GM19395 (cell line): ENCODE measurements at regions not wholly inside any gene's neighbourhood (a gene's known extent, or its start where the extent isn't known, plus 50 kb on each side); places are given as distances from the start of the nearest gene placed in this dataset.
"Not testable (repeated sequence)": the region's sequence is repeated elsewhere in the genome, so short reads cannot be mapped to it uniquely, and the experiment has no call there.

Source experiments
- ATAC-seq: cut with Tn5 transposase; IDR thresholded peaks from one replicate; pipeline ENCODE4 v1.9.1; 2021; ENCODE audit warnings: mild to moderate bottlenecking, moderate library complexity; ENCODE audit not compliant: unreplicated experiment

DNA sequence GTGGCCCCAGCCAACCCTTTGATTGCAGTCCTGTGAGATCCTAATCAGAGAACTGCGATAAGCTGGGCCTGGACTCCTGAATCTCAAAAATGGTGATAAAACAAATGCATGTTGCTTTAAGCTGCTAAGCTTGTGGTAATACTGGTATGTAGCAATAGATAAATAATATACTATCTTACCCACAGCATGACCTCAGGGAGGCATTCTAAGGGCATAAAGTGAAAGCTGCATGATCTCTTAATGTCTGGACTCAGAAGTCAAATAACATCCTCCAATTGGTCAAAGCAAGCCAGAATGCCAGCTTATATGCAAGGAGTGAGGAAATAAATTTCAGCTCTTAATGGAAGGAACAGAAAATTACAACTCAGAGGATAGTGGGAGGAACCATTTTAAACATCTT is 246.1 kb downstream of the FSIP2 start:
- ATAC-seq, result no peak

- not testable (repeated sequence) for ATAC-seq
Observed at GRCh38 chr2:185988907-185989306, 250.3 kb downstream of the FSIP2 start.

- ATAC-seq, result no peak
Observed at GRCh38 chr2:185990861-185991525, 252.4 kb downstream of the FSIP2 start.

DNA sequence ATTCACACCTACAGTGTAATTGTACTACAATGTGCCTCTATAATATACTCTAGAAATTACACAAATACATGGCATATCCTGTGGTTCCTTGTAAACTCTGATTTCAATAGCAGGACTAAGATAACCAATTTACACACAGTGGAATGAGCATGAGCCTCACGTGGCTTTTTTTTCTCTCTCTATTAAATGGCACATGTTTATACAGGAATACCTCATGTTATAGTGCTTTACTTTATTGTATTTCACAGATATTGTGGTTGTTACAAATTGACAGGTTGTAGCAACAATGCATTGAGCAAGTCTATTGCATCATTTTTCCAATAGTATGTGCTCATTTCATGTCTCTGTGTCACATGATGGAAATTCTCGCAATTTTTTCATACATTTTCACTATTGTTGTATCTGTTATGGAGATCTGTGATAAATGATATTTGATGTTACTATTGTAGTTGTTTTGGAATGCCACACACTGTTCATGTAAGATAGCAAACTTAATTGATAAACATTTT is 260.0 kb downstream of the FSIP2 start:
- ATAC-seq, result no peak

GRCh38 chr2:186009341-186009740 is 270.7 kb downstream of the FSIP2 start:
- ATAC-seq, result no peak

DNA sequence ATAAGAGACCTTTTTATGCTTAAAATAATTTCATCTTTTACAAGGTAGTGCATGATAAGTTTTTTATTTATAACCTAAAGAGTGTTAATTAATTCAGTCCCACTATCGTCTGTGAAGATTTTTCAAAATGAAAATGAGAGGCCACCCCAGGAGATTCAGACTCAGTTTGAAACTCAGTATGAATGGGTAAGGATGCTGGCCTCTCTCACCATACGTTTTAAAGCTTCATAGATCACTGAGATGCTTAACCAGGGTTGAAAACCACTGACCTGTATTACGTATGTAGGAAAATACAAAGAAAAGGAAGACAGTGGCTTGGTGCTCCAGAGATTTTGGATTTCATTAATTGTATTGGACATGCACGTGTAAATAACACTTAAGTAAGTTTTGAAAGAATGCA is 278.7 kb downstream of the FSIP2 start:
- no peak for ATAC-seq

- no peak for ATAC-seq
Observed at GRCh38 chr2:186024921-186025320, 286.3 kb downstream of the FSIP2 start.

- ATAC-seq, result peak; percentile 75
Observed at GRCh38 chr2:186027922-186028321, 289.3 kb downstream of the FSIP2 start.

GRCh38 chr2:186031229-186031628 is 292.6 kb downstream of the FSIP2 start:
- no peak for ATAC-seq

DNA sequence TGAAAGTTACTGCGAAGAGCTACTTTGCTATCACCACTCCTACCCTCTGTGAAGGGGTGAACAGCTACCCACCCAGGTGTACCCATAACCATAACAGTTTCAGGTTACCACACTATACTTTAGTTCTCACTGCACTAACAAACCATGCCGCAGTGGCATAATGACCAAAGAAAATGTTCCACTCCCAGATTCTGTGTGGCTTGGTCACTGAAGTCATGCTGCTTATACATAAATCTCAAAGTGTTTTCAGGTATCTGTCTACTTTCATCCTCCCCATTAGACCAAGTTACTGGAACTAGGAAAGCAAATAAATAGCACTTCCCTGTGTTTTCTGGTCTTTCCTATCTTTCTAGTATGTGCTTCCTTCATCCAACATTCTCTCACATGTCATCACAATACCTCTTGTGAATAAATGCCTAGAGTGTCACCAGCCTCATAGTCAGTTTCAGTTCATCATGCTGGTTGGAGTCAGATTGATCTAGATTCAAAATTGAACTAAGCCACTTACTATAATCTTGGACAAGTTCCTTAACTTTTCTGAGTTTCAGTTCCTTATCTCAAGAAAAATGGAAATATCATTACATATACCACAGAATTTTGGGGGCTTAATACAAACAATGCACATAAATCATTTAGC is 293.6 kb downstream of the FSIP2 start:
- no peak for ATAC-seq

GRCh38 chr2:186032930-186033329 is 294.3 kb downstream of the FSIP2 start:
- ATAC-seq, result no peak

- no peak for ATAC-seq
Observed at GRCh38 chr2:186033541-186033940, 294.9 kb downstream of the FSIP2 start.

GRCh38 chr2:186036862-186037449 is 298.4 kb downstream of the FSIP2 start:
- no peak for ATAC-seq

- no peak for ATAC-seq
Observed at GRCh38 chr2:186042207-186043028, 303.8 kb downstream of the FSIP2 start.

GRCh38 chr2:186044761-186045160 is 306.2 kb downstream of the FSIP2 start:
- ATAC-seq, result no peak

DNA sequence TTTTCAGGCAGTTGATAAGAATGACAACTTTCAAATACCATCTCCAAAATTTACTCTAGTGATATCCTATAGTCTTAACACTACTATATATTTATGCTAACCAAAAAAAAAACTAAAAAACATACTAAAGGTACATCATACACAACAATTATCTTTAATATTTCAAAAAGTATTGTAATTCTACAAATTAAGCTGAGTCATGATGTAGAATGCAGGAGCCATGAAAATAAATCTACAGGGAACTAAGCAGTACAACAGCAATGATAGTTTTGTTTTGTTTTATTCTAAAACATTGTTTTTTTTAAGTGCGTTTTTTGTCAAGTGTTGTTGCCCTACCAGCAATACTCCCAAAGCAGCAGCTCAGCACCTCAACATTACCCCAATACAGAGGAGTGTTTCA is 314.3 kb downstream of the FSIP2 start:
- no peak for ATAC-seq

DNA sequence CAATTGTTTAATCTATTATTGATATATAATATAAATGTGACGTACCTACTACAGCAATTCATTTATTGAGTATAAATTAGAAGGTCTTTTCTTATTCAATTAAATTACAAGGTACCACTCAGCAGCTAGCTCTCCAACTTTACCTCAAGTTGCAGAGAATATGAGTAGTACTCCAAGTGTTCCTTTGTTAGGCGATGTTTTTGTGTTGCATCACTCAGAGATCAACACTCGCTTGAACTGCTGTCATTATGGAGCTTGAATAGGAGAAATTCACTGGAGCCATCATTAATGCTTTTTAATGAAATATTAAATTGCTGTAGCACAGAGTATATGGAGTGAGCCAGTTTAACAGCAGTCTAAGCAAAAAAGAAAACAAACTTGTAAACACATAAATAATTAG is 320.0 kb downstream of the FSIP2 start:
- no peak for ATAC-seq

DNA sequence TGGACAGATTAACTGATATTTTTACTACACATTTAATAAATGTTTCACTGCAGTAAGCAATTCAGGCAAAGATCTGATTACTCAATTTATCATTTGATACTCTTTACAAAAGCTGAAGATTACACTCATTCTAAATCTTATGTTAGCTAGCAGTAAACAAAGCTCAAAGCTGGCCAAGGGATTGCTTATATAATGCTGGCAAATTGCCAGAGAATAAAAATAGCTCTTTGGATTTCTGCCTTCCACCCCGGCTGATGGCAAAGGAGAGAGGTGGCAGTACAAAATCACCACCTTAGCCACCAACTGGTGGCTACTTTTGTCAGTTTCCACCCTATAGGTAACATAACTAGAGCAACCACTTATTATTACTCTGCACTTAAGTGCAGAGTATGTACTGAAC is 320.5 kb downstream of the FSIP2 start:
- ATAC-seq, result no peak

GRCh38 chr2:186060744-186061440 is 322.3 kb downstream of the FSIP2 start:
- no peak for ATAC-seq

GRCh38 chr2:186064507-186064906 is 325.9 kb downstream of the FSIP2 start:
- ATAC-seq, result no peak

DNA sequence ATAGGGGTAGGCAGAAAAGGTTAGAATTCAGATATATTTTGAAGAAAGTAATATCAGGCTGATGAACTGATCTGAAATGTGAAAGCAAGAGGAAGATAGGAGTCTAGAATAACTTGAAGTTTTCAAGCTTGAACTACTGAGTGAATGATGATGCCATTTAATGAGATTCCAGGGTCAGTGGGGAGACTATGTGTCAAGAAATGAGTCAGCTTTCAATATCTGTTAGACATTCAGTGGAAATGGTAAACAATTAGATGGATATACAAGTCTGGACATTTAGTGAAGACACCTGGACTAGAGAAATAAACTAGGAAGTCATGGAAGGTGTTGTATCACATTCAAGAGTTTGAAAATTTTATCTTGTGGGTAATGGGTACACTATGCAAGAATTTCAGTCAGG is 326.9 kb downstream of the FSIP2 start:
- no peak for ATAC-seq
